Pancreas (tissue), 10 donors: ENCODE measurements at regions not wholly inside any gene's neighbourhood (a gene's known extent, or its start where the extent isn't known, plus 50 kb on each side); places are given as distances from the start of the nearest gene placed in this dataset.

ENCODE experiments used
- ATAC-seq, 4 donors: fragments of 200-7000 bp; cut with Tn5 transposase; one replicate each; pipeline versions ENCODE4 v1.8.0 to v1.9.1; 2020; ENCODE audit warnings: mild to moderate bottlenecking in 4 of 4, moderate library complexity in 4 of 4
- DNase-seq, 6 donors: peaks; one replicate each; pipeline ENCODE4 v3.0.0-alpha.2; 2020
- FAIRE-seq: peaks from 2 replicates; lab custom pipeline; 2012; peaks lifted over from hg19 to GRCh38; lab: Jason Lieb, UNC
- H3K27ac ChIP-seq, 4 donors: fragments of 200-600 bp; sonication (generic); 1 replicate in 3 of 4; 2 replicates in 1 of 4; pipeline versions ENCODE4 v1.5.0 to v1.8.0; 2020
- H3K27me3 ChIP-seq, 4 donors: fragments of 200-600 bp; one replicate each; pipeline ENCODE4 v1.8.0; 2021
- H3K36me3 ChIP-seq, 3 donors: fragments of 200-600 bp; sonication (generic) in 1 of 3; one replicate each; pipeline versions ENCODE4 v1.5.0 to v1.8.0; 2020 to 2021
- H3K4me1 ChIP-seq, 3 donors: fragments of 200-600 bp; one replicate each; pipeline ENCODE4 v1.8.0; 2021
- H3K4me3 ChIP-seq, 4 donors: fragments of 200-600 bp; sonication (generic) in 2 of 4; one replicate each; pipeline versions ENCODE4 v1.5.0 to v1.8.0; 2020 to 2021
- H3K9me3 ChIP-seq, 4 donors: fragments of 200-600 bp; one replicate each; pipeline ENCODE4 v1.8.0; 2021
- WGBS, 2 donors: extraction: QIAGEN DNeasy Blood & Tissue Kit; methylation state at CpG; one replicate each; pipeline ENCODE4 v1.1.7; 2013; 5-methylcytosine and 5-hydroxymethylcytosine counted together
- intact Hi-C, 3 donors: fragments of 100-400 bp; cut with DNase I; formaldehyde crosslinking; loops; one replicate each; pipeline versions ENCODE4 v1.11.1 to v1.14.2; 2022
- TF ChIP-seq, protein P1 (sequence below), 4 donors: fragments of 200-600 bp; sonication (generic) in 3 of 4; IDR thresholded peaks; one replicate each; pipeline versions ENCODE4 v1.5.0 to v1.8.0; 2021; ENCODE audit warnings: antibody characterized with exemption in 4 of 4
- donor health status: healthy with polysubstance abuse.
- donor health status: DM: no; HTN: no; CAD: no; lungs with moderate emphysema.
- donor health status: DM: no; HTN: no; CAD: no.
- donor health status: control.
- donor health status: control.
- donor health status: Bipolar disorder and iron deficiency.
- donor health status: DM: yes; HTN: yes; CAD: no.
- donor health status: DM: no; HTN: no; CAD: no.
- donor health status: DM: no; HTN: no; CAD: no.
- donor health status: DM: yes; HTN: yes; CAD: no.

DNA sequence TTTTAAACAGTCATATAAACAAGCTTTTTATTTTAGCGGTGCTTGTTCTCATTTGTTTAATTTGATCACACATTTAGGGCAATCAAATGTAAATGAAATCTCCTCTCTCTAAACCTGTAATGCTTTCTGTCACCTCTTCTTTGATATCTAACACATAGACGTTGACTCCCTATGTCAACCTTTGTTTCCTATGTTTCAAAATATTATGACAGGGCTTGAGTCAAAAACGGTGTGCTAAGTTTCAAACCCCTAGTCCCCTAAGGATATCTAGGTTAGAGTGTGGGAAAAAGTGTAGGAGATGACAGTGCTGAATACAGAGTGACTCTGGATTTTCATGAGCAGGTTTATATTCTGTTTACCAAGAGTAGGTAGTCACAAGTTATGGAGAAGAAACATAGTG, 224.0 kb upstream of the CNKSR2 start:
- TF ChIP-seq, protein P1, sequence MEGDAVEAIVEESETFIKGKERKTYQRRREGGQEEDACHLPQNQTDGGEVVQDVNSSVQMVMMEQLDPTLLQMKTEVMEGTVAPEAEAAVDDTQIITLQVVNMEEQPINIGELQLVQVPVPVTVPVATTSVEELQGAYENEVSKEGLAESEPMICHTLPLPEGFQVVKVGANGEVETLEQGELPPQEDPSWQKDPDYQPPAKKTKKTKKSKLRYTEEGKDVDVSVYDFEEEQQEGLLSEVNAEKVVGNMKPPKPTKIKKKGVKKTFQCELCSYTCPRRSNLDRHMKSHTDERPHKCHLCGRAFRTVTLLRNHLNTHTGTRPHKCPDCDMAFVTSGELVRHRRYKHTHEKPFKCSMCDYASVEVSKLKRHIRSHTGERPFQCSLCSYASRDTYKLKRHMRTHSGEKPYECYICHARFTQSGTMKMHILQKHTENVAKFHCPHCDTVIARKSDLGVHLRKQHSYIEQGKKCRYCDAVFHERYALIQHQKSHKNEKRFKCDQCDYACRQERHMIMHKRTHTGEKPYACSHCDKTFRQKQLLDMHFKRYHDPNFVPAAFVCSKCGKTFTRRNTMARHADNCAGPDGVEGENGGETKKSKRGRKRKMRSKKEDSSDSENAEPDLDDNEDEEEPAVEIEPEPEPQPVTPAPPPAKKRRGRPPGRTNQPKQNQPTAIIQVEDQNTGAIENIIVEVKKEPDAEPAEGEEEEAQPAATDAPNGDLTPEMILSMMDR (IDR thresholded peaks at IDR 0.05), result no peak
- no peak overlapping the region for H3K4me3 ChIP-seq
- ATAC-seq (no peak), DNase-seq (no peak), FAIRE-seq (peak; percentile 71)
- intact Hi-C loops, result no loop called here
- no peaks in the 10 kb centered on the region for H3K4me1 ChIP-seq
- peaks cover 0 to 7% (median 0%) of the 10 kb centered on the region in 4 donors for H3K27me3 ChIP-seq
- WGBS, 2 donors, result 42 to 56% methylated on average over 3 of the region's 3 CpGs
- H3K27ac ChIP-seq, result no peak overlapping the region
- no peaks in the 10 kb centered on the region for H3K9me3 ChIP-seq
- H3K36me3 ChIP-seq, result no peaks in the 10 kb centered on the region

DNA sequence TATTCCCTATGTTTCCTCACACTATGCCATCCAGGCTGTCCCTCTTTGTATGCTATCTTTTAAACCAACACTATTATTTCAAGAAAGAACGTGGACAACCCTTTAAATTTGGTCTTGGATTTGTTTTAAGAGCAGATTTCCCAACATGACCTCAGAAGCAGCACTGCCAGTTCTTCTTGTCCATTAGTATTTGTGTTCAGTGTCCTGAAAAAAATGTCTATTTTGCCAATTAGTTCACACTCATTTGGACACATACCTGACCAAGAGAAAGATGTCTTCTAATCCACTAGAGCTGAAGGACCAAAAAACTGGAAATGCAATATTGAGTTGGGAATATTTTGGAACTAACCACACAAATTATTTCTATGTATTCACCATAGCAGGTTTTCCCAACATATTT, 223.2 kb upstream of the CNKSR2 start:
- ATAC-seq, result no peak
- Histone ChIP-seq H3K27me3 (peaks cover 0 to 7% (median 0%) of the 10 kb centered on the region in 4 donors), H3K27ac (no peak overlapping the region), H3K4me1 (no peaks in the 10 kb centered on the region), H3K36me3 (no peaks in the 10 kb centered on the region), H3K4me3 (no peak overlapping the region), H3K9me3 (no peaks in the 10 kb centered on the region)
- 8 to 17% methylated on average over 1 of the region's 1 CpG for WGBS, 2 donors
- DNase-seq, result no peak
- FAIRE-seq, result no peak
- TF ChIP-seq, protein P1 (IDR thresholded peaks at IDR 0.05), result no peak
- intact Hi-C loops, result no loop called here

DNA sequence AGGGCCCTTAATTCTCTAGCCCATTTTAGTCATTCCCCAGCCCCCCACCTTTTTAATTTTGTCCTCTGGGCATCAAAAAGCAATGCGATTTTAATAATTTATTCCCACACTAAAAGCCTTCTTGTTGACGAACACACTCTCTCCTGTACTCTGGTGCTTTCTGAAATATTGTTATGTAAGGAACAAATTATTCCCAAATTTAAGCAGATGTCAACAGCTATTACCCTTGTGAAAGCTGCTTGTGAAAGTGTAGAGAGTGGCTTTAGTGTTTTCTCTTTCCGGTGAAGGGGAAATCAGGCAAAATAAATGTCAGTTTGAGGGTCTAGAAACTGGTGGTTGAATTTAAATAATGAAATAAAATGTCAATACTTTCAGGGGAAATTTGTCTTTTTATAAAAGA, 221.2 kb upstream of the CNKSR2 start:
- intact Hi-C loops, result no loop called here
- 71 to 80% methylated on average over 3 of the region's 3 CpGs for WGBS, 2 donors
- Histone ChIP-seq H3K27me3 (peaks cover 0 to 7% (median 2%) of the 10 kb centered on the region in 4 donors), H3K4me1 (no peaks in the 10 kb centered on the region), H3K4me3 (no peak overlapping the region), H3K36me3 (no peaks in the 10 kb centered on the region), H3K27ac (no peak overlapping the region), H3K9me3 (no peaks in the 10 kb centered on the region)
- FAIRE-seq (no peak), DNase-seq (no peak), ATAC-seq (no peak)
- TF ChIP-seq, protein P1 (IDR thresholded peaks at IDR 0.05), result no peak

DNA sequence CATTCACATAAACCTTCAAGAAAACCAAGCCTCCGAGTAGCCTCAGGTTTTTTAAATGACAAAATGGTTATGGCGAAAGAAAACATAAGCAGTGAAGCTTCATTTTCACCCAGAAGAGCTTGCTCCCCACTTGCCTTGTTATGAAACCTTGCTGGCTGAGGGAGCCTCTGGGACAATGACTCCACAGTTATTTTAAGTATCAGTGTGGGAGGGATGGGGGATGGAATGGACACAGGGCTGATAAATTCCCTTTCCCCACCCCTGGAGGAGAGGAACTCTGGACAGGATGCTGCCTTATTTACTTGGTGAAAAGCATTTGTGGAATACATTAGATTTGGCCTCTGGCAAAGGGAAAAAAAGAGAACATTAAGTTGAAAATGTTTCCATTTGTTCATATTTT, 220.7 kb upstream of the CNKSR2 start:
- Histone ChIP-seq H3K36me3 (no peaks in the 10 kb centered on the region), H3K27me3 (peaks cover 0 to 7% (median 2%) of the 10 kb centered on the region in 4 donors), H3K27ac (no peak overlapping the region), H3K4me3 (no peak overlapping the region), H3K4me1 (no peaks in the 10 kb centered on the region), H3K9me3 (no peaks in the 10 kb centered on the region)
- WGBS, 2 donors, result 53 to 67% methylated on average over 2 of the region's 2 CpGs
- DNase-seq (peak in 1 of 6 donors; percentile 14), FAIRE-seq (no peak), ATAC-seq (peak in 3 of 4 donors; percentile 44 to 54 (median 46))
- TF ChIP-seq, protein P1 (IDR thresholded peaks at IDR 0.05), result no peak
- intact Hi-C loops, result no loop called here

DNA sequence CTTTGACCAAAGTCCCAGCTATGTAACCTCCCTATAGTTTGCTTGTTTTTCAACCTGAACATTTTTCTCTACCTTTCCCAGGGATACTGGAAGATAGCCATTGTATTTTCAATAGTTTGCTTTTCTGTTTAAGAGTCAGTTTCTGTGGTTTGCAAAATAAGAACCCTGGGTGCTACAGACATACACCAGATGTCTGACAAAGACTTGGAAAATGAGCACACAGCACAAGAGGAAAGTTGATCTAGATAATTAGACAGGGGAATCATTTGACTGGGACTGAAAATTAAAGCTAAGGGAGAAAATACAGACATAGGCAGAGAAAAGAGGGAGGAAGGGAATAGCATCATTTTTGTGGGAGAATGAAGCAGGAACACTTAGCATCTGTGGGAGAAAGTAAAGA, 218.3 kb upstream of the CNKSR2 start:
- H3K9me3 ChIP-seq, result no peaks in the 10 kb centered on the region
- DNase-seq, result no peak
- peaks cover 0 to 4% (median 1%) of the 10 kb centered on the region in 4 donors for H3K27me3 ChIP-seq
- no peak for FAIRE-seq
- no peaks in the 10 kb centered on the region for H3K4me1 ChIP-seq
- TF ChIP-seq, protein P1 (IDR thresholded peaks at IDR 0.05), result no peak
- no peak overlapping the region for H3K27ac ChIP-seq
- intact Hi-C loops, result no loop called here
- H3K36me3 ChIP-seq, result no peaks in the 10 kb centered on the region
- ATAC-seq, result no peak
- no peak overlapping the region for H3K4me3 ChIP-seq
